Prostate gland (tissue), 2 donors: ENCODE measurements at regions not wholly inside any gene's neighbourhood (a gene's known extent, or its start where the extent isn't known, plus 50 kb on each side); places are given as distances from the start of the nearest gene placed in this dataset.

ENCODE experiments used
- DNase-seq: peaks from one replicate; pipeline ENCODE4 v3.0.0-alpha.2; 2019; ENCODE audit warnings: low spot score
- H3K27ac ChIP-seq, 2 donors: fragments of 200-600 bp; sonication (generic); 2 replicates each; pipeline ENCODE4 v1.5.1; 2017 to 2019
- H3K27me3 ChIP-seq: fragments of 200-600 bp; sonication (generic); replicated peaks from 2 replicates; pipeline ENCODE4 v1.5.1; 2019; ENCODE audit not compliant: insufficient read depth
- H3K36me3 ChIP-seq, 2 donors: fragments of 200-600 bp; sonication (generic); 1 replicate in 1 of 2; 2 replicates in 1 of 2; pipeline versions ENCODE4 v1.5.1 to v1.8.1; 2017 to 2019
- H3K4me1 ChIP-seq: fragments of 200-600 bp; sonication (generic); replicated peaks from 2 replicates; pipeline ENCODE4 v1.5.1; 2019
- H3K4me3 ChIP-seq, 2 donors: fragments of 200-600 bp; sonication (generic); 2 replicates each; pipeline ENCODE4 v1.5.1; 2017 to 2019
- H3K9me3 ChIP-seq: fragments of 200-600 bp; sonication (generic); 2 replicates; pipeline ENCODE4 v1.5.1; 2017
- POLR2A ChIP-seq: fragments of 450-650 bp; IDR thresholded peaks from one replicate; pipeline ENCODE4 v1.6.1; 2016; ENCODE audit warnings: antibody characterized with exemption, mild to moderate bottlenecking
- POLR2AphosphoS5 ChIP-seq: sonication (generic); formaldehyde crosslinking; IDR thresholded peaks from one replicate; pipeline ENCODE4 v1.6.1; 2017; ENCODE audit warnings: antibody characterized with exemption
- WGBS: methylation state at CpG from one replicate; pipeline ENCODE4 v1.1.5; 2018; 5-methylcytosine and 5-hydroxymethylcytosine counted together
- intact Hi-C: fragments of 100-400 bp; cut with DNase I; formaldehyde crosslinking; loops from one replicate; pipeline ENCODE4 v1.14.2; 2022
- TF ChIP-seq, protein P1 (sequence below), 4 experiments: fragments of 200-600 bp in 2 of 4; fragments of 450-650 bp in 2 of 4; sonication (generic) in 2 of 4; IDR thresholded peaks; 1 replicate in 3 of 4; 2 replicates in 1 of 4; pipeline ENCODE4 v1.5.1; 2016 to 2019; ENCODE audit warnings: antibody characterized with exemption in 4 of 4, mild to moderate bottlenecking in 2 of 4, moderate library complexity in 2 of 4

- no peaks in the 10 kb centered on the region for H3K36me3 ChIP-seq
- no peak overlapping the region for H3K4me3 ChIP-seq
- TF ChIP-seq POLR2A = no peak
- no peak for TF ChIP-seq POLR2AphosphoS5
- TF ChIP-seq, protein P1, sequence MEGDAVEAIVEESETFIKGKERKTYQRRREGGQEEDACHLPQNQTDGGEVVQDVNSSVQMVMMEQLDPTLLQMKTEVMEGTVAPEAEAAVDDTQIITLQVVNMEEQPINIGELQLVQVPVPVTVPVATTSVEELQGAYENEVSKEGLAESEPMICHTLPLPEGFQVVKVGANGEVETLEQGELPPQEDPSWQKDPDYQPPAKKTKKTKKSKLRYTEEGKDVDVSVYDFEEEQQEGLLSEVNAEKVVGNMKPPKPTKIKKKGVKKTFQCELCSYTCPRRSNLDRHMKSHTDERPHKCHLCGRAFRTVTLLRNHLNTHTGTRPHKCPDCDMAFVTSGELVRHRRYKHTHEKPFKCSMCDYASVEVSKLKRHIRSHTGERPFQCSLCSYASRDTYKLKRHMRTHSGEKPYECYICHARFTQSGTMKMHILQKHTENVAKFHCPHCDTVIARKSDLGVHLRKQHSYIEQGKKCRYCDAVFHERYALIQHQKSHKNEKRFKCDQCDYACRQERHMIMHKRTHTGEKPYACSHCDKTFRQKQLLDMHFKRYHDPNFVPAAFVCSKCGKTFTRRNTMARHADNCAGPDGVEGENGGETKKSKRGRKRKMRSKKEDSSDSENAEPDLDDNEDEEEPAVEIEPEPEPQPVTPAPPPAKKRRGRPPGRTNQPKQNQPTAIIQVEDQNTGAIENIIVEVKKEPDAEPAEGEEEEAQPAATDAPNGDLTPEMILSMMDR (IDR thresholded peaks at IDR 0.05) = no peak
- H3K27ac ChIP-seq = no peak overlapping the region
- no peaks in the 10 kb centered on the region for H3K4me1 ChIP-seq
- intact Hi-C loops = no loop called here
- no peak for DNase-seq
- no peaks in the 10 kb centered on the region for H3K27me3 ChIP-seq
- no peaks in the 10 kb centered on the region for H3K9me3 ChIP-seq
- WGBS = 69% methylated on average over 15 of the region's 15 CpGs
These were observed 163.9 kb downstream of the CRYBB2 start for GRCh38 chr22:25383278-25383820.

DNA sequence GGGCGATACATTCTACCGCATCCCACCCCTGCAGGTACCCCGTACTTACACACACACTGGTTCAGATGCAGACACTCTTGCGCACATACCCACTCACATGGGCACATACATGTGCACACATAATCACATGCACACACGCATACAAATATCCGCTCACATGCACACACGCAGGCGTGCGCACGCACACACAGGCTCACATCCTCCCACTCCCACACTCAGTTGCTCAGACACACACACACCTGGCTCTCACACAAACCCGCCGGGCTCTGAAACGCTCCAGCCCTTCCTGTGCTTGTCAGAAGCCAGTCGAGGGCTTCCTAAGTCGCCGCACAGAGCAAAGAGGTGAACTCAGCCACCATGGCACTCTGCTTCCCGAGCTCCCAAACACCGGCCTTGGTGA is 164.5 kb downstream of the CRYBB2 start:
- Histone ChIP-seq H3K27me3 (no peaks in the 10 kb centered on the region), H3K4me1 (no peaks in the 10 kb centered on the region), H3K36me3 (no peaks in the 10 kb centered on the region), H3K27ac (no peak overlapping the region), H3K9me3 (no peaks in the 10 kb centered on the region), H3K4me3 (no peak overlapping the region)
- intact Hi-C loops = no loop called here
- no peak for DNase-seq
- 83% methylated on average over 18 of the region's 18 CpGs for WGBS
- TF ChIP-seq, protein P1 (IDR thresholded peaks at IDR 0.05) = no peak
- no peak for TF ChIP-seq POLR2A
- no peak for TF ChIP-seq POLR2AphosphoS5

DNA sequence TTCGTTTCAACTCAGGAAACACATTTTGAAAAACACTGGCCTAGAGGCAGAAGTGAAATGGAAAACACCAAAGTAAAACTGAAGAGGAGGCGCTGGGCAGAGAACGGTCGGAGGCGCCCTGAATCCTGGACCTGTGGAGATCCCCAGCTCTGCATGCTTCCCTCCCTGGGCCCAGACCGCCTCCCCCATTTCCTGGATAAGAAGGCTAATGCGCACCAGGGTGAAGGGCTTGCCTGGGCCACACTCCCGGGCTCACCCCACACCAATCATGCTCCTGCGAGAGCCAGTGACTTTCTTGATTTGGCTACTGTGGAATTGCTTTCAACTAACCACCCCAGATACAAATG is 167.1 kb downstream of the CRYBB2 start:
- Histone ChIP-seq H3K9me3 (no peaks in the 10 kb centered on the region), H3K36me3 (no peaks in the 10 kb centered on the region), H3K4me3 (no peak overlapping the region), H3K27ac (no peak overlapping the region), H3K27me3 (no peaks in the 10 kb centered on the region), H3K4me1 (no peaks in the 10 kb centered on the region)
- DNase-seq = no peak
- WGBS = 84% methylated on average over 9 of the region's 9 CpGs
- intact Hi-C loops = no loop called here
- TF ChIP-seq POLR2AphosphoS5 = no peak

GRCh38 chr22:25388415-25388814 is 169.0 kb downstream of the CRYBB2 start:
- intact Hi-C loops = no loop called here
- TF ChIP-seq POLR2A (no peak), POLR2AphosphoS5 (no peak)
- TF ChIP-seq, protein P1 (IDR thresholded peaks at IDR 0.05) = no peak
- DNase-seq = no peak
- no peaks in the 10 kb centered on the region for H3K27me3 ChIP-seq
- no peaks in the 10 kb centered on the region for H3K4me1 ChIP-seq
- 91% methylated on average over 12 of the region's 12 CpGs for WGBS
- H3K9me3 ChIP-seq = no peaks in the 10 kb centered on the region
- no peaks in the 10 kb centered on the region for H3K36me3 ChIP-seq
- H3K27ac ChIP-seq = no peak overlapping the region
- H3K4me3 ChIP-seq = no peak overlapping the region

DNA sequence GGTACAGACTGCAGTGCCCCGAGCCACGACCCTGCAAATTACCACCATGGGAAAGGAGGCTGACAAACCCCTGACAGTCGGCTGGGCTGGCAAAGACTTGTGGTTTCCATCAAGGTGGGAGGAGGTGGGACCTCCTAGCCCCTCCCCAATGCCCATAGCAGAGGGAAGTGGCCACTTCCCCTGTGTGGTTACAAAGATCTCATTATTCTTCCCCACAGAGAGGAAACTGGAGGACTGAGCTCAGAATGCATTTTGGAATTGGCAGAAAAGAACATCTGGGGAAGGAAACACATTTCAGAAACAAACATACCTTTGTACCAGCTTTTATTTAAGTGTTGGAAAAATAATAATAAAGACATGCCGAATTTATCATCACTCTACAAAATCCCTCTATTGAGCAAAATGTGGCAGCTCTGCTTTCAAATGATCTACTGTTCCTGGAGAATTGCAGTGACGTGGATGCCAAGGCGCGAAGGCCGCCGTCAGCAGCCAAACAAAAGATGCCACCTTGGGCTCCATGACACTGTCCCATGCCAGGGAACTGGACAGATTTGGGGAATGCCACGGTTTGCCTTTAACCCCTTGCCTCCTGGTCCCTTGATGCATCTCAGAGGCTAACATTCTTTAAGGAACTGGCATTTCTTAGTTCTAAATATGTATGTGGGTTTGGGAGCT is 169.6 kb downstream of the CRYBB2 start:
- intact Hi-C loops = no loop called here
- TF ChIP-seq POLR2A = no peak
- TF ChIP-seq, protein P1 (IDR thresholded peaks at IDR 0.05) = no peak
- no peaks in the 10 kb centered on the region for H3K9me3 ChIP-seq
- H3K27me3 ChIP-seq = no peaks in the 10 kb centered on the region
- H3K4me1 ChIP-seq = no peaks in the 10 kb centered on the region
- H3K4me3 ChIP-seq = no peak overlapping the region
- H3K27ac ChIP-seq = no peak overlapping the region
- 52% methylated on average over 10 of the region's 10 CpGs for WGBS
- DNase-seq = no peak
- no peaks in the 10 kb centered on the region for H3K36me3 ChIP-seq
